ENCODE measurements at regions not wholly inside any gene's neighbourhood (a gene's known extent, or its start where the extent isn't known, plus 50 kb on each side); places are given as distances from the start of the nearest gene placed in this dataset.

GRCh38 chr6:16930432-16930831, 169.2 kb upstream of the ATXN1 start:
- H3K27me3 ChIP-seq = no peaks in the 10 kb centered on the region
- no peak for TF ChIP-seq POLR2AphosphoS5 (IDR thresholded peaks at IDR 0.05)
- TF ChIP-seq POLR2A (IDR thresholded peaks at IDR 0.05) = no peak
- peaks cover 2% of the 10 kb centered on the region for H3K4me1 ChIP-seq
- no peak overlapping the region for H3K27ac ChIP-seq
- H3K9me3 ChIP-seq = no peaks in the 10 kb centered on the region
- no peaks in the 10 kb centered on the region for H3K36me3 ChIP-seq
- WGBS = 98% methylated on average over 1 of the region's 1 CpG
- DNase-seq (ENCODE audit: low spot score in 2 of 2) = no peak
- H3K4me3 ChIP-seq = no peak overlapping the region

- H3K4me1 ChIP-seq = peaks cover 2% of the 10 kb centered on the region
Observed at GRCh38 chr6:16929809-16930208, 168.5 kb upstream of the ATXN1 start.

GRCh38 chr6:16928387-16928786, 167.1 kb upstream of the ATXN1 start:
- H3K4me1 ChIP-seq = peaks cover 2% of the 10 kb centered on the region
- H3K27ac ChIP-seq = no peak overlapping the region
- no peaks in the 10 kb centered on the region for H3K27me3 ChIP-seq
- H3K36me3 ChIP-seq = no peaks in the 10 kb centered on the region
- H3K9me3 ChIP-seq = no peaks in the 10 kb centered on the region
- no peak overlapping the region for H3K4me3 ChIP-seq
- DNase-seq (ENCODE audit: low spot score in 2 of 2) = no peak
- TF ChIP-seq CTCF (IDR thresholded peaks at IDR 0.05) (no peak), EP300 (IDR thresholded peaks at IDR 0.05) (no peak), POLR2AphosphoS5 (IDR thresholded peaks at IDR 0.05) (no peak), POLR2A (IDR thresholded peaks at IDR 0.05) (no peak)
- WGBS = 86% methylated on average over 2 of the region's 2 CpGs

More at GRCh38 chr6:16929809-16930208, 168.5 kb upstream of the ATXN1 start:
- DNase-seq (ENCODE audit: low spot score in 2 of 2) = no peak
- no peaks in the 10 kb centered on the region for H3K9me3 ChIP-seq
- TF ChIP-seq EP300 (IDR thresholded peaks at IDR 0.05) = no peak
- TF ChIP-seq POLR2A (IDR thresholded peaks at IDR 0.05) = no peak
- TF ChIP-seq POLR2AphosphoS5 (IDR thresholded peaks at IDR 0.05) = no peak
- TF ChIP-seq CTCF (IDR thresholded peaks at IDR 0.05) = no peak
- H3K27ac ChIP-seq = no peak overlapping the region
- H3K36me3 ChIP-seq = no peaks in the 10 kb centered on the region
- H3K27me3 ChIP-seq = no peaks in the 10 kb centered on the region
- H3K4me3 ChIP-seq = no peak overlapping the region

GRCh38 chr6:16927205-16927604, 165.9 kb upstream of the ATXN1 start:
- DNase-seq (ENCODE audit: low spot score in 2 of 2) = no peak
- Histone ChIP-seq H3K27ac (no peak overlapping the region), H3K36me3 (no peaks in the 10 kb centered on the region), H3K9me3 (no peaks in the 10 kb centered on the region), H3K4me1 (peaks cover 2% of the 10 kb centered on the region), H3K27me3 (no peaks in the 10 kb centered on the region), H3K4me3 (no peak overlapping the region)
- WGBS = 100% methylated on average over 1 of the region's 1 CpG
- TF ChIP-seq EP300 (IDR thresholded peaks at IDR 0.05) = no peak

- Histone ChIP-seq H3K9me3 (no peaks in the 10 kb centered on the region), H3K27ac (no peak overlapping the region), H3K36me3 (no peaks in the 10 kb centered on the region), H3K4me3 (no peak overlapping the region), H3K27me3 (no peaks in the 10 kb centered on the region), H3K4me1 (peaks cover 2% of the 10 kb centered on the region)
- DNase-seq (ENCODE audit: low spot score in 2 of 2) = no peak
- 62% methylated on average over 4 of the region's 4 CpGs for WGBS
- TF ChIP-seq POLR2A (IDR thresholded peaks at IDR 0.05) = no peak
- TF ChIP-seq EP300 (IDR thresholded peaks at IDR 0.05) = no peak
- TF ChIP-seq CTCF (IDR thresholded peaks at IDR 0.05) = no peak
- no peak for TF ChIP-seq POLR2AphosphoS5 (IDR thresholded peaks at IDR 0.05)
Observed at GRCh38 chr6:16925461-16925860, 164.2 kb upstream of the ATXN1 start.

- no peak overlapping the region for H3K4me3 ChIP-seq
- no peaks in the 10 kb centered on the region for H3K27me3 ChIP-seq
- H3K9me3 ChIP-seq = no peaks in the 10 kb centered on the region
- H3K27ac ChIP-seq = no peak overlapping the region
- DNase-seq (ENCODE audit: low spot score in 2 of 2) = no peak
- WGBS = 77% methylated on average over 5 of the region's 5 CpGs
- no peaks in the 10 kb centered on the region for H3K36me3 ChIP-seq
- no peaks in the 10 kb centered on the region for H3K4me1 ChIP-seq
- no peak for TF ChIP-seq EP300 (IDR thresholded peaks at IDR 0.05)
- TF ChIP-seq POLR2AphosphoS5 (IDR thresholded peaks at IDR 0.05) = no peak
- TF ChIP-seq POLR2A (IDR thresholded peaks at IDR 0.05) = no peak
- TF ChIP-seq CTCF (IDR thresholded peaks at IDR 0.05) = no peak
Observed at GRCh38 chr6:16922282-16922681, 161.0 kb upstream of the ATXN1 start.

All from suprapubic skin (tissue), 4 donors.